Stimulated activated CD8-positive, alpha-beta memory T cell treated with anti-CD3 and anti-CD28 coated beads, Interleukin-7, amount 100 ng/mL, for 48 hours (primary cell): ENCODE measurements at regions not wholly inside any gene's neighbourhood (a gene's known extent, or its start where the extent isn't known, plus 50 kb on each side); places are given as distances from the start of the nearest gene placed in this dataset.

Experiments
- DNase-seq, 2 donors: peaks; one replicate each; pipeline ENCODE4 v3.0.0-alpha.2; 2020; ENCODE audit warnings: low read depth in 1 of 2; ENCODE audit errors: extremely low read depth in 1 of 2

DNA sequence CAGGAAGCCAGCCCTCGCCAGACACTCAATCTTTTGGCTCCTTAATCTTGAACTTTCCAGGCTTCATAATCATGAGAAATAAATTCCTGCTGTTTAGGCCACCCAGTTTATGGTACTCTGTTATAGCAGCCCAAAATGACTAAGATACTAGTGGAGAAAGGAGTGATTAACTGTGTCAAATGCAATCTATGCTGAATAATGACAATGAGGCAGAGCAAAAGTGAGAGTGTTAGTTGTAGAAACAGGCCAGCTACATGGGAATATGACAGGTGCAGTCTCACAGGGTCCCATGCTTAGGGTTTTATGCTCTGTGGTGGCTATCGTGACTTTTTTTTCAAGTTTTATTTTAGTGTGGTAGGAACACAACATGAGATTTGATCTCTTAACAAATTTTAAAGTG is 888.8 kb downstream of the TTLL7 start:
- DNase-seq: no peak

DNA sequence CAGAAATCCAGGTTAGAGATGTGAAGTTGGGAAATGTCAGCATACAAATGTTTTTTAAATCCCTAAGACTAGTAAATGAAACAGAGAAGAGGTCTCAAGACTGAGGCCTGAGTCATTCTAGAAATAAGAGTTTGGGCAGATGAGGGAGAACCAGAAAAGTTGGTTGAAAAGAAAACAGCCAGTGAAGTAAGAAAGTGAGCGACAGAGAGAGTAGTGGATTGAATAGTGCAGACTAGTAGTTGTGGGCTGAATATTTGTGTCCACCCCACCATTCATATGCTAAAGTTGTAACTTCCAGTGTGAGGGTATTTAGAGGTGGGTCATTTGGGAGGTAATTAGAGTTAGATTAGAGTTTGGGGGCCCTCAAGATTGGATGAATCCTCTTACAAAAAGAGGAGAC is 889.2 kb downstream of the TTLL7 start:
- DNase-seq: no peak

DNA sequence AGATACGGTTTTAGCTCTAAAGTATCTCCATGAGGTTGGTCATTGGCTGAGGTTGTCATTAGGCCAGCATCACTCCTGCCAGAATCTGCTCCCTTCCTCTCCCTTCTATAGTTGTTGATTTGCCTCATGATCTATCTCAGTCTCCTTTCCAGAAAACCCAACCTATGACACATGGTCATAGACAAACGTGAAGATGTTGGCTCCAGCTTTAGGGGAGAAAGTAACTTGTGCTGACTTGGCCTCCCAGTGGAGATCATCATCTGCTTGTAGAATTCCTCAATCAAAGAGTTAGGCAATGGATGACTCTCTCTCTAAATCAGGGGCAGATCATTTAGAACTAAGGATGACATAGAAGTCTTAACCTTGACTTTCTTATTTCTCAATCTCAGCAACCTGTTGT is 894.4 kb downstream of the TTLL7 start:
- no peak for DNase-seq

DNA sequence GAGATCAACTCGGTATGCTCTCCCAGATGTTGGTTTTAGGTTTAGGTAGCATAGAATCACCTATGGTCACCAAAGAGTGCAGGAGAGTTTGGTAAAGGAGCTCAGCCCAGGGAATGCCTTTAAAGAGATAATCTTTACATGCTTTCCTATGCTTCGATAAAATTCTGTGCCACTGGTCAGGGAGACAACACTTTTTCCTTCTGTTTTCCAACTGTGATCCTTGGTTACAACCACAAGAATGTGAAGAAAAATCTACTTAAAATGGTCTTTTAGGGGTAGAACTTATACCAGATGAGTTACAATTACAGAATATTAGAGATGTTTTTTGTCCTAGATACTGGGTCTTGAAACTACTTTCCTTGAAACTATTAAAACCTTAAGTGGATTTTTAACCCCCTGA is 895.6 kb downstream of the TTLL7 start:
- DNase-seq: no peak

DNA sequence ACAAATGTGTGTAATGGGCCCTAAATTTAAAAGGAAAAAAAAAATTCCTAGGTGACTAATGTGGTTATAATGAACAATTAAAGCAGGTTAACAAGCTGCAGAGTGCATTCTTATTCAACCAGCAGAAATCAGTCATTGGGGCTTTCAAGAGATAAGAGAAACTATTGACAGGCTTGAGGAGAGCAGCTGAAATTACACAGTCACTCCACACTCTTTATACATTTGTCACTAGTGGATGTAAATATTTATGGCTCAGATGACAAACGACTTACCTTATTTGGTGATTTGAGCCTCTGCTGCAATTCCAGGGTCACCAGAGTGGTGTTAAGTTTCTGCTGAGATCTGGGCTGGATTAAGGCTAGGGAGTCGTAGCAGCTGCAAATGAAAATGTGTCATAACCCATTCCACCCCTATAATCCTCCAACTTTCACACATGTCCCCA is 896.3 kb downstream of the TTLL7 start:
- DNase-seq: no peak

DNA sequence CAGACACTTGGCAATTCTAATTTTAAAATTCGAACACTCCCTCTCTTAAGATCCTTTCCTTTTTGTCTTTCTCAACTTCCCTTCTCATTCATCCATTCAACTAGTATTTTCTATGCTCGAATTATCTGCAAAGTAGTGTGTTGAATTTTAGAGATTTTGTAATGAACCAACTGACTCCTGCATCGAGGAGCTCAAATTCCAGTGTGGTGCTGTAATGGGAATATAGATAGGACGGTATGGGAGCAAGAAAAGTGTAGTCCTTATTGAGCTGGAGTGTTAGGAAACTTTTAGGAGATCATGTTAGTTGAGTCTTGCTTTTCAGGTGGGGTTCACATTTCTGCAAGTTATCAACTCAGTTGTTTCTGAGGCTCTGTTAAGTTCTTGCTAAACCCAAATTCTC is 897.5 kb downstream of the TTLL7 start:
- no peak for DNase-seq

DNA sequence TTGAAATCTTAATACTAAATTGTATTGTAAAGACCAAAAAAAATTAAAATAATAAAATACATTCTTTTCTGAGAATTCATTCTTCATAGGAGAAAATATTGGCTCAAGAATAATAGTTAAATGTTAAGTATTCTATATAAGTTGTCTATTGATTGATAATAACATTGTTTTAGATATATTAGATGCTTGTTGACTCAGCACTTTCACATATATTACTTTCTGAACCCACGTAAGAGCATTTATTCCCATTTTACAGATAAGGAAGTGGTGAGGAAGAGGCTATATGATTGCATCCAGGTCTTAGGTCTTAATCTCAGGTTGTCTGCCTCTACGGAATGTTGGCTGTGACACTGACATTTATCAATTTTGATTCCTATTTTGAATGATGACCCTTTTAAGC is 898.8 kb downstream of the TTLL7 start:
- DNase-seq: no peak

DNA sequence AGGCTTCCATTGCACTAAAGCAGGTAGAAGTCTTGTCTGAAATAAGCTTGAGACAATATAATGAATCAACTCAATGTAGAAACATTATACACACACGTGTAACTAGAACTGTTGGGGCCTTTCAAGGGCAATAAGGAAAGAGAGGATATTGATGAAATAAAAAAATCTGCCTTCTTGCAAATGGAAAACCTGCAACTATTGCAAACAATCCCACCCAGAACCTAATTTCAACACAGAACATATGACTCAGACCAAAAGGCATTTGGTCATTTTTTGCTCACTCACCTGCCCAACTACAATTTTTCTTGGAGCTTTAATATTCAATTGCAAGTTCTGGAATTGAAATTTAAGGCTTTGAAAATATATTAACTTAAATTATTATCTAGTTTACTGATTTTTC is 900.1 kb downstream of the TTLL7 start:
- DNase-seq: no peak

DNA sequence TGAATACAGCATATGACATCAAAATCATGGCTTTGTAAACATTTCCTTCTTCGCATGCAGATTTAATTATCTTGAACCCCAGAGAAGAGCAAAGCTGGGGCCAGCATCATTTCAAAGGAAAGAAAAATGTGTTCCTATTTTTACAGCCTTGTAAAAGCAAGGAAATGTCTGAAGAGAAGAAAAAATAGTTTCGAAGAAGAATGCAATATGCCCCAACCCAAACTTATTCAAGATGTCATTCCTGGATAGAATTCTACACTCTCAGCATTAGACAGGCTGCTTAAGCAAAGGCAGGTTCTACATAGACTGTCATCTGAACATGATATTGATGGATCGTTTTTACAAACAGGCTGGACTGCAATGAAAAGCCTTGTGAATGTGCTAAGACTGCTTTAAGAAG is 900.8 kb downstream of the TTLL7 start:
- DNase-seq: no peak

DNA sequence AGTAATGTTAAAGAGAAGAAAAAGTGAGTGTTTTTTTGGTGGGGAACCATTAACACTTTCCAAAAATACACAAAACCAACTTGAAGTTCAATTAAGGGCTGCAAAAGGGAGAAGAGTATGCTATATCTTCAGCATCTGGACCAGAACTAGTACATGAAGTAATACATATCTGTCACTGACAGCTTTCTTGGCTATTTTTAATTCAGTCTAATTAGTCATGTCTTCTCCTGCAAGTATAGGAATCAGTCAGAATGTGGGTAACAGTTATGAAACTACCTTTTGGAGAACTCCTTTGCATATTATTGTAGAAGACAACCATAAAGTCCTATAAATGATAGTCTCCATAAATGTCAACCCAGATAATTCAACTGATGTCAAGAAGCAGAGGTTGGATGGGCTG is 901.2 kb downstream of the TTLL7 start:
- DNase-seq: no peak

DNA sequence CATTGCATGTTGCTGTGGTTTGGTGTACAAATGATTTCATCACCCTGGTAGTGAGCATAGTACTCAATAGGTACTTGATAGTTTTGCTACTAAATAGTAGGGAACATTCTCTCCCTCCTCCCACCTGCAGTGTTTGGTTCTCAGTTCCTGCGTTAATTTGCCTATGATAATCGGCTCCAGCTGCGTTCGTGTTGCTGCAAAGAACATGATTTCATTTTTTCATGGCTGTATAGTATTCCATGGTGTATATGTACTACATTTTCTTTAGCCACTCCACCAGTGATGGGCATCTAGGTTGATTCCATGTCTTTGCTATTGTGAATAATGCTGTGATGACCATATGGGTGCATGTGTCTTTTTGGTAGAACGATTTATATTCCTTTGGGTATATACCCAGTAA is 903.4 kb downstream of the TTLL7 start:
- DNase-seq: no peak

DNA sequence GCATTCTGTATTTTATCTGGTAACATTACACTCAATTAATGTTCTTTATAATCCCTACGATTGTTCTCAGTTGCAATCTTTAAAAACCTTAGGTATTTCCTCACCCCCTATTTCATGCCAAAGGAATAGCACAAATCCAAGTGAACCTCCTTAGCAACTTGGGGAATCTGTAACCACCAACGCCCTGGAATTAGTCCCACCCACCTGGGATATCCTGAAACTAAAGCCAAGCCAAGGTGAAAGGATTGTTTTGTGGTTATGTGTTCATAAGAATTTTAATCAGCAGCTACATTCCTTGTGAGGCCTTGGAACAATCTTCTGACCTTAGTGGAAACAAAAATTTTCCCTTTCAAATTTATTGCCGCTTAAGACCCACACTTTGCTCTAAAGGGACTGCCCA is 908.7 kb downstream of the TTLL7 start:
- DNase-seq: no peak

DNA sequence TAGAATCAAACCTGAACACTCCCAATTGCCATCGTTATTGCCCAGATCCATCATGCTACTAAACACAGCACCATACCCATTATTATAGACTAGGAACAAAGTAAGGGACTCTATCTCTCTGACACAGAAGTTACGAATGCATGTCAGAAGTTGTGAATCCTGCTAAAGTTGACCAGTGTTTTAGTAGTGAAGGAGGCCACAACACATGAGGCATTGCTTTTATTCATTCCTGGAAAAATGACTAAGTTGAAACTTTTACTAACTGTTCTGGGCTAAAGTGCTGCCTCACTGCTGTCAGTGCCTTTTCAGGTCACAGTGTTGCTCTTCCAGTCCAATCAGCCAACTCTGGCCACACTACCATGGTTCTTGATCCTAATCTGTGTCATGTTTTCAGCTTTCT is 911.1 kb downstream of the TTLL7 start:
- no peak for DNase-seq

DNA sequence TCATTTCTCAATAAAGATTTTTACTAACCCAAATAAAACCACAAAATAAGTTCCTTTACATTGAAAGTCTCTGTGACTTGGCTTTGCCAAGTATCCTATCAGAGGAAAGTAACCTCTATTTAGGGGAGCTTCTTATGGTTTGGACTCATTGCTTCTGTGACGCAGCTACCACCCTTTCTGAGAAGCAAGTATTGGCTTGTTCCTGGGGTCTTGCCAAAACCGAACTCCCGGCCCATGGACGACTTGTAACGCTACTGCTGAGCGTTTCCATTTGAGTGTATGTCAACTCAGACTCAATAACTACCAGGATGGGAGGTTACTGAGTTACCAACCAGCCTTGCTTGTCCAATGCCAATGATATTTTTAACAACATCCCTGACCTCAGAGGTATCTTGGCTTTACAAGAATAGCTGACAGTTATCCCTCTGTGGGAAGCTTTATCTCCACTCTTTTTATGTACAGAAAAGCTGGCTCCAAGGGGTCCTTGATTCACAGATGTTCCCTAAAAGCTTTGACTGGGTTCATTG is 911.9 kb downstream of the TTLL7 start:
- no peak for DNase-seq

DNA sequence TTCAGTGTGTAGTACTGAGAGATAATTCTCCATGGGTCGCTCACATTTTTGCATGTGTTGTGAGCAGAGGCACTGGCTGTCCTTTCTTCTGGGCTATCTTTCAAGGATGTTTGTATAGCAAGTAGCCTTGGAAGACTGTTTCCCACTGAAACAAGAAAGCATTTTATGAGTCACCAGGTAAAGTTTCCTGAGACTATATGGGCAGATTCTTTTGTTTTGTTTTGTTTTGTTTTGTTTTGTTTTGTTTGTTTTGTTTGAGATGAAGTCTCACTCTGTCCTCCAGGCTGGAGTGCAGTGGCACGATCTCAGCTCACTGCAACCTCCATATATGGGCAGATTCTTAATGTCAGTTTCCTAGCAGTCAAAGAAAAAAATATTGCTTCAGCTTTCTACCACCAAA is 912.6 kb downstream of the TTLL7 start:
- no peak for DNase-seq

DNA sequence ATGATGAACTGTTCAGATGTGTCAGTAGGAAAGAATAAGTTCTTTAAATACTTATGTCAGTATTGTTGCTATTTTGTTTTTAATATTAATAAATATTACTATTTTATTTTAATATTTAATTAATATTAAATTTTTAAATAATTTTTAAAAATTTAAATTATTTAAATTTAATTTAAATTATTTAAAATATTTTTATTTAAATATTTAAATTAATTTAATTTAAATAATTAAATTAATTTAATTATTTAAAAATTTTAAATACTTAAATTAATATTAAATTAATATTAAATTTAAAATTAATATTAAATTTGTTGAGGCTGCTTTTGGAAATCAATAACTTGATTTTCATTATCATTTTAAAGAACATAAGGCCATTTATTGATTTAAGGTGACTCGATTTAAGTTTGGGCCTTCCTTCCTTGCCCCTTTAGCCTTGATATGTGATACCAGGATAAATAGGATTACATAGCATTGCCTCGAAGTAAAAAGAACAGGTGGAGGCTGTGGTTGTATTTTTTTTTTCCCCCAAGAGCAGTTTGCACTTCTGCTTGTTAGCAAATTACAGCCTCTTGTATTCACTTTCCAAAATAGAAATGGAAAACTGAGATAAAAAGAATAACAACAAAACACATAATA is 915.2 kb downstream of the TTLL7 start:
- no peak for DNase-seq

DNA sequence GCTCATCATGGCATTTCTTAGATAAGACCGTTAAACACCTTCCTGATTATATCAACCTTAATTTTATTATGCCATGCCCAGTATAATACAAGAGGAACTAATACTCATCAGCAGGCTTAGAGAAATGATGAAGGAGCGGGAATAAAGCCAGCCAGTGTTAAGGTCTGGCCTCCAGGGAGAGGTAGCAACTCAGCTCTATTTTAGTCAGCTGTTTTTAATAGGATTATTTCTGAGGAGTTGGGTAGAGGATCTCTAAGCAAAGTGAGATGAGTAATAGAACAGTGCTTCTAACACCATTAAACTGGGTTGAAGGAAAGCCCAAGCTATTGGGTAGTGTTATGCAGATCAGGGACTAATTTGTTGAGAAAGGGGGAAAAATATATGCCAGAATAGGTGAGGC is 921.5 kb downstream of the TTLL7 start:
- no peak for DNase-seq

DNA sequence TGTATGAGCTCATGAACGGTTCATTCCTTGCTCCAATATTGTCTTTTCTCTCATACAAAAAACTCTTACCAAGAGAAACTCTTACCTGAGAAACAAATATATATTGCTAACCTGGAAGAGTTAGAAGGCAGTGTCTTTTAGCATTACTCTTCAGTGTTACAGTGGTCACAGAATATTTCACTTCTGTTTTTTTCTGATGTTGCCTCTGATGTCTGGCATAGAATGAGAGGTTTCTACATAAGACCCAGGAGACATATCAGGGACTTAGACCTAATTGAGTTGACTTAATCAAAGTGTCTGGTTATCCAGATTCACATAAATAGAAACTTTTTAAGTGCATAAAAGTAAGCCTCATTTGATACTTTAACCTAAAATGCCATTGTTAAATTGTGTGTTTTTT is 923.8 kb downstream of the TTLL7 start:
- no peak for DNase-seq

DNA sequence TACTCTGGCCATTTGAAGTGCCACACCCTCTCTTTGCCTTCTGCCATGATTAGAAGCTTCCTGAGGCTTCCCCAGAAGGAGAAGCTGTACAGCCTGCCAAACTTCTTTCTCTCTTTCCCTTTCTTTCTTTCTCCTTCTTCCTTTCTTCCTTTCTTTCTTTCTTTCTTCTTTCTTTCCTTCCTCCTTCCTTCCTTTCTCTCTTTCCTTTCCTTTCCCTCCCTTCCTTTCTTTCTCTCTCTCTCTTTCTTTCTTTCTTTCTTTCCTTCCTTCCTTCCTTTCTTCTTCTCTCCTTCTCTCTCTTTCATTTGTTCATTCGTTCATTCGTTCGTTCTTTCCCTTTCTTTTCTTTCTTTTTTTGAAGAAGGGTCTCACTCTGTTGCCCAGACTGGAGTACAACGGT is 931.0 kb downstream of the TTLL7 start:
- no peak for DNase-seq

DNA sequence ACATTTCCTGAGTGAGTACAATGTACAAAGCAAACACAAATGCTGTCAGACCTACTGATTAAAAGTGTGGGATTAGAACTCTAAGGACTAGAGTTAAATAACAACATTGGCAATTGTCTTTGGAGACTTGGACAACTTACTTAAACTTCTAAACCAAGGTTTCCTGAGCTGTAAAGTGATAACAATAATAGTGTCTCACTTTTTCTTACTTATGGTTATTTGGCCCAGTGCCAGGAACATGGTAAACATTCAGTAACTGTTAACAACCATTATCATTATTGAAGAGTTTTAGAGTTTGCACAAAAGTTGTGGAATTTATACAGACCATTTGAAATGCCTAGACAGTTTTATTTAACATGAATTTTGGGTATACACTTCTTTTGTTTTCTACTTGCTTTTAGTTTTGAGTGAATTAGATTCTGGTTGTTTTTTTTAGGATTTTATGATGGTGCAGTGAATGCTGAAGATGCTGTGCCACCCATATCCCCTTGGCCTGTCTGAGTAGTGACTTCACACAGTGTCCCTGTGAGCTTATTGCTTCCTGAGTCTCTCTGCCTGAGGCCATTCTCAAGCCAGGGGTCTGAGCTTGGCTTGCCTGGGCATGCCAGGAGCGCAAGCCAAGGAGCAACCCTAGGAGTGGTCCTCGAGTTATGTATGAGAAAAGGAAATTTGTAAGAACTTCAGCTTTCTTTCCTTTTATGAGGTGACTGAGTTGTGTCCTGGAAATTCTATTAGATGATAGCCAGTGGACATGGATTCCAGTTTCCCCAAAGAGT is 932.8 kb downstream of the TTLL7 start:
- DNase-seq: no peak

DNA sequence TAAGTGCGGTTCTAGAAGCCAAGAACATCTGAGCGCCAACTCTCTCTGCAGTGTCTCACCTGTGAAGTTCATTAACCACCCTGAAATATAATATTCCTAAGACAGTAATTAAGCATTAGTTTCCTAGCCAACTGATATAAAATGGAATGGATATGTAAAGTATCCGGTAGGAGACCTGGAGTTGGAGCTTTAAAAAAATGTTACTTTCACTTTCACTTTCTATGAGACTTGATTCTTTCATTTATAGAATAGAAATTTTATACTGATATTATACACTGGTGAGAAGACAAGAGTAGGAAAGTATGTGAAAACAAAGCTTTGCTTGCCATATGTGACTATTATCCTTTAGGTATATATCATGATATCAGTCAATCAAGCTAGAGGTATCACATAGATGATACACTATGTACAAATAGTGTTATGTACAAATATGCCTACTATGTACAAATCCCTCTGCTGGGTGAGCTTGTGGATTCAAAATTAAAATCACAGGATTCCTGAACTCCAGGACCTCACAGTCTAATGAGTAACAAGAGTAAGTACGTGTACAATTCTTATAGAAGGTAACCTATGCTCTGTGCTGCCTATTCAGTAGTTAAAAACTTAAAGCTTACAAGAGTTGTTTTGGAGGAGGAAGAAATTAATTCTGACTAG is 934.2 kb downstream of the TTLL7 start:
- no peak for DNase-seq
